GM18505 (cell line): ENCODE measurements at regions not wholly inside any gene's neighbourhood (a gene's known extent, or its start where the extent isn't known, plus 50 kb on each side); places are given as distances from the start of the nearest gene placed in this dataset.

Experiments used
- ATAC-seq: cut with Tn5 transposase; IDR thresholded peaks from one replicate; pipeline ENCODE4 v1.9.1; 2021; ENCODE audit not compliant: unreplicated experiment
- POLR2A ChIP-seq: IDR thresholded peaks from 4 replicates; pipeline ENCODE4 v1.6.1; 2011; ENCODE audit warnings: borderline replicate concordance; ENCODE audit not compliant: insufficient read depth, insufficient read length; ENCODE audit errors: extremely low read depth

- no peak for ATAC-seq
- TF ChIP-seq POLR2A = no peak
These were observed 488.8 kb upstream of the ZMIZ1 start for GRCh38 chr10:78579995-78580394.

DNA sequence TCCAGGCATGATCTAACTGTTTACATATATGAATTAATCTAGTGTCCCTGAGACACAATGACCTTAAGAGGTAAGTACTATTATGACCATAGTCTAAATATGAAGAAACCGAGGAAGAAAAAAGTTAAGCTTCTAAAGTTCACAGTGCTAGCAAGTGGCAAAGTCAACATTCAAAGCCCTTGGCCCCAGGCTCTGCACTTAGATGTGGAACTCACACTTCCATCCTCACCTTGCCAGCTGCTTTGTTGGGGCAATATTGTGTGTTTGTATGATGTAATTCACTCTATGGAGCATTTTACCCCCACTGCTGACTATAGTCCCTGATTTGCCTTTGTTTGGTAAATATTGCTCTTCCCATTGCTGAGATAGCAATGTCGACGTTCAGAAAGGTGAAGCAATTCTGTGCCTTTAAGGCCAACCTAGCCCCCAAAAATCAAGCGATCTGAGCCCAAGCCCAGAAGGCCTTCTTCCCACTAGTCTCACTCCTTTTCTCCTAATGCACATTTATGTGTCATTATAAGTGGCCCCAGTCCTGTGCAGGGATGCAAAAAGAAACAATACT, 487.6 kb upstream of the ZMIZ1 start:
- ATAC-seq = no peak
- no peak for TF ChIP-seq POLR2A

GRCh38 chr10:78582540-78582939, 486.2 kb upstream of the ZMIZ1 start:
- TF ChIP-seq POLR2A = no peak
- ATAC-seq = no peak

GRCh38 chr10:78584266-78584665, 484.5 kb upstream of the ZMIZ1 start:
- TF ChIP-seq POLR2A = no peak
- ATAC-seq = no peak

DNA sequence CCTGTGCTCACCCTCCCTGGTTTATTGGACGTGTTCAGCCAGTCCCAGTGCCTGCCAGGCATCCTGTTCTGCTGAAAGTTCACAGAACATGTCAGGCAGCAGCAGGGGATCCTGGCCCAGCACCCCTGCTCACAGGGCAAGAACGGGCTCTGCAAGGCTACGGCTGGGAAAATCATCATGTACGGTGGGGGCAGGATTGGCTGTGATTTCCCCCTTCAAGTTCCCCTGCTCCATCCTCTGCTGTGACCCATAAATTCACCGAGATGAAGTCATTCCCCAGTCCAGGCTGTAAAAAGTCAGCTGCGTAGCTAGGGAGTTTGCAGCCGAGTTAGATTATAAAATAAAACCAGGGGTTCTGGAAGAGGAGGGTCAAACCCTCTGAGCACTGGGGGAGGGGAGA, 484.1 kb upstream of the ZMIZ1 start:
- TF ChIP-seq POLR2A = no peak
- ATAC-seq = no peak

- TF ChIP-seq POLR2A = no peak
- no peak for ATAC-seq
These were observed 482.8 kb upstream of the ZMIZ1 start for GRCh38 chr10:78585952-78586351.

- ATAC-seq = no peak
- TF ChIP-seq POLR2A = no peak
These were observed 480.5 kb upstream of the ZMIZ1 start for GRCh38 chr10:78588194-78588811.

DNA sequence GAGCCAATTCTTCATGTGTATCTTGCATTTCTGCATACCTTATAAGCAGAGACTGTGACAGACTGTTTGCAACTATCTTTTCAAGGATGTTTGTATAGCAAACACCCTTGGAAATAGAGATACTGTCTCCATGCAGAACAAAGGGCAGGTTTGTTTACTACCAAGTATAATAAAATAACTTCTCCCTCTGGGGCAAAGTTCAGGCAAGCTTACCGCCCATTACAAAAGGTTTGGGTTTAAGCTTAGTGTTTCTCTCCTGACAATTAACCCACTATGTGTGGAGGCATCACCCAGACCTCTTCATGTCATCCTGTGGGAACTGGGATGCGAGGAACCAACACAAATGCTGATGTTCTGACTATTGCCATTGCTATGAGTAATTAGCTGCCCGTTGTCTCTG, 479.1 kb upstream of the ZMIZ1 start:
- no peak for ATAC-seq
- no peak for TF ChIP-seq POLR2A

DNA sequence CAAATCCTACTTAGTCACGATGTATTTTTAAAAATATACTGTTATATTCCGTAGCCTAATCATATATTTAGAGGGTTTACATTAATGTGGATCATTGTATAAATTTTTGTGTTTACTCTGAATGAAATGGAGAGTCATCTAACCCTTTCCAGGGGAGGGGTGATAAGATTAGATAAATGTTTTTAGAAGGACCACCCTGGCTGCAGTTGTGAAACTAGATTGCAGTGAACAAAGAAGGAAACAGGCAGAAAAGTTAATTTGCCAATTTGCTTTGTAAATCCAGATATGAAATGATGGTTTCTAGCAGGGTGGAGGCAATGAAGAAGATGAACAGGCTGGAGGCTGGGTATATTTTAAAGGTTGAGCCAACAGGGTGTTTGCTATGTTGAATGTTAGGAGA, 477.7 kb upstream of the ZMIZ1 start:
- TF ChIP-seq POLR2A = no peak
- no peak for ATAC-seq

- no peak for ATAC-seq
- no peak for TF ChIP-seq POLR2A
These were observed 474.1 kb upstream of the ZMIZ1 start for GRCh38 chr10:78594559-78595268.

DNA sequence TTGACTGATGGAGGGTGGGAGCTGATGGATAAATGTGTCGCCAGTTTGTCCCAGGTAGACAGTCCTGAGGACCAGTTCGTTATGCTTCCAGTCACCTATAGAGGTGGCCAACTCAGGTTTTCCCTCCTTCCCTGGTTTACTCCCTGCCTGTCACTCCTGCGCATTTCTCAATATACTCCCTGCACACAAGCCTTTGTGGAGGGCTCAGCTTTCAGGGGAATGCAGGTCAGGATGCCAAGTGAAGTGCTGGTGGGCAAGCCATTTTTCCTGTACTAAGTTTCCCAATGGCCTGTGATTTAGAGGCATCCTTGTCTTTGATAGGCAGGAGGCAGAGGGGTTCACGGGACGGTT, 473.5 kb upstream of the ZMIZ1 start:
- no peak for ATAC-seq

GRCh38 chr10:78596556-78596955, 472.2 kb upstream of the ZMIZ1 start:
- no peak for TF ChIP-seq POLR2A
- ATAC-seq = no peak

More for the DNA sequence above, 473.5 kb upstream of the ZMIZ1 start:
- no peak for TF ChIP-seq POLR2A

- TF ChIP-seq POLR2A = no peak
- no peak for ATAC-seq
These were observed 470.8 kb upstream of the ZMIZ1 start for GRCh38 chr10:78597796-78598555.
